ENCODE measurements at regions not wholly inside any gene's neighbourhood (a gene's known extent, or its start where the extent isn't known, plus 50 kb on each side); places are given as distances from the start of the nearest gene placed in this dataset.

DNA sequence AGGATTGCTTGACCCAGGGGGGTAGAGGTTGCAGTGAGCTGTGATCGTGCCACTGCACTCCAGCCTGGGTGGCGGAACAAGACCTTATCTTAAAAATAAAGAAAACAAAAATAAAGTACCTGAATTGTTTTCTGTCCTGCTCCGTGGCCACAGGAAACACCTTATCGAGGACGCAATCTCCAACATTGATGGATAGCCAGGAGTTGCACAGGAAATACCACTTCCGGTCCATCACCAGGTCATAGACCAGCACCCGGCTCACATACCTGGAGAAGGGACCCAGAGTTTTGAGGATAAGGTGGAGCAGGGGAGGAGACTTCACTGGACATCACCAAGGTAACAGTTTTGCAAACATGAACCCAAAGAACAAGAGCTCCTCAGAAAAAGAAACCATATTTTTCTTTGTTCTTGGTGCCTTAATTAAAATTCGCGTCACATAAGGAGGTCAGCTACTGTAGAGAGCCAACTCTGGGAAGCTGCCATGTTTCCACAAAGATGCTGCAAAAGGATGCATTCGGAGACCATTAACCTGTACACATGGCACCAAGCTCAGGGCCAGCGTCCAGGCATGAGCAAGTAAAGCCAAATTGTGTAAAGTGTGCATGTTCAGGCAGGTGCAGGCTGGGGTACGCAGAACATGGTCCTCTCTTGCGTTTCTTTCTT is 55.6 kb upstream of the GCSH start:
- ATAC-seq: no peak
- no peak for DNase-seq
- intact Hi-C loops (cut with DNase I, micrococcal nuclease): no loop called here

- no peak for ATAC-seq
Observed at GRCh38 chr16:81149614-81150013, 53.4 kb upstream of the GCSH start.

GRCh38 chr16:81148277-81148676 is 52.1 kb upstream of the GCSH start:
- intact Hi-C loops (cut with DNase I, micrococcal nuclease): no loop called here
- no peak for DNase-seq
- no peak for ATAC-seq

More at GRCh38 chr16:81149614-81150013, 53.4 kb upstream of the GCSH start:
- no peak for DNase-seq
- intact Hi-C loops (cut with DNase I, micrococcal nuclease): no loop called here
